ENCODE measurements at regions not wholly inside any gene's neighbourhood (a gene's known extent, or its start where the extent isn't known, plus 50 kb on each side); places are given as distances from the start of the nearest gene placed in this dataset.

DNA sequence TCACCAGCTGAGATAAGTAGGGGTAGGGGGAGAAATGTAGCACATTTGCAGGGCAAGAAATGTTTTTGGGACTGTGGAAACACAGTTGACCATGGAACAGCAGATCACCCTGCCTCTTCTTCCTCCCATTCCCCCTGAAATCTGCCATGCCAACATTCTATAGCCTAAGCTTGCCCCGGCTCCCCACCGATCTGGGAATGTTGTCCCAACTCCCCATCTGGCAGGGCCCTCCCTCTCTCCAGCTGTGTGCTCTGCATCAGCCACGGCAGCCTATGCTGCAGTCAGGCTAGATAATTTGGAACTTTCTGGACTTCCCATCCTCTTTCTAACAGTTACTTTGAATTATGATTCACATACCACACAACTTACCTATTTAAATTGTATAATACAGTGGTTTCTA lies 425.1 kb upstream of the RAB6C start (continued):
- TF ChIP-seq, protein P1, sequence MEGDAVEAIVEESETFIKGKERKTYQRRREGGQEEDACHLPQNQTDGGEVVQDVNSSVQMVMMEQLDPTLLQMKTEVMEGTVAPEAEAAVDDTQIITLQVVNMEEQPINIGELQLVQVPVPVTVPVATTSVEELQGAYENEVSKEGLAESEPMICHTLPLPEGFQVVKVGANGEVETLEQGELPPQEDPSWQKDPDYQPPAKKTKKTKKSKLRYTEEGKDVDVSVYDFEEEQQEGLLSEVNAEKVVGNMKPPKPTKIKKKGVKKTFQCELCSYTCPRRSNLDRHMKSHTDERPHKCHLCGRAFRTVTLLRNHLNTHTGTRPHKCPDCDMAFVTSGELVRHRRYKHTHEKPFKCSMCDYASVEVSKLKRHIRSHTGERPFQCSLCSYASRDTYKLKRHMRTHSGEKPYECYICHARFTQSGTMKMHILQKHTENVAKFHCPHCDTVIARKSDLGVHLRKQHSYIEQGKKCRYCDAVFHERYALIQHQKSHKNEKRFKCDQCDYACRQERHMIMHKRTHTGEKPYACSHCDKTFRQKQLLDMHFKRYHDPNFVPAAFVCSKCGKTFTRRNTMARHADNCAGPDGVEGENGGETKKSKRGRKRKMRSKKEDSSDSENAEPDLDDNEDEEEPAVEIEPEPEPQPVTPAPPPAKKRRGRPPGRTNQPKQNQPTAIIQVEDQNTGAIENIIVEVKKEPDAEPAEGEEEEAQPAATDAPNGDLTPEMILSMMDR (IDR thresholded peaks at IDR 0.05; ENCODE audit: low read depth, low read length, missing input control) = no peak

DNA sequence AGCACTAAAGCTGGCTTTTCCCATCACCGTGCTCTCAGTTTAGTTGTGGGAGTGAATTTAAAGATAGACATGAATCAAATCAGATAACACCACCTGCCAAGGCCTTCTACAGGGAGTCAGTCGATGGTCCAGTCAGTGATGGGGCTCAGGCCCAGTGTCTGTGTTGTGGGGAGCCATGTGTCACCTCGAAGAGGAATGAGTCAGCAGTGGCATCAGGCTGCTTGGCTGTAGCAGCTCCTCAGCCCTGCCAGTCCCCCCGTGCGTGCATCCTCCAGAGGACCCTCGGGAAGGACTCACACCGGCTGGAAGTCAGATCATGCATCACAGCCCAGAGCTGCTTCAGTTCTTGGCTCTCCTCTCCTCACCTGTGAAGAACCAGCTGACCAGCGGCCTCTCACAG lies 420.4 kb upstream of the RAB6C start:
- WGBS = 66% methylated on average over 8 of the region's 8 CpGs
- Histone ChIP-seq H3K27ac (ENCODE audit: low read depth in 1 of 2, low read length in 2 of 2) (no peak overlapping the region), H3K9me3 (ENCODE audit: control insufficient read depth in 4 of 4, low read length in 3 of 4) (peaks cover 0 to 4% (median 0%) of the 10 kb centered on the region in 4 donors), H3K4me1 (ENCODE audit: control insufficient read depth in 4 of 4, insufficient read depth in 4 of 4, low read length in 3 of 4) (no peaks in the 10 kb centered on the region), H3K36me3 (ENCODE audit: control insufficient read depth in 4 of 4, insufficient read depth in 3 of 4, low read depth in 1 of 4, low read length in 3 of 4) (no peaks in the 10 kb centered on the region), H3K9ac (ENCODE audit: low read depth in 1 of 2, low read length in 2 of 2) (no peak overlapping the region), H3K27me3 (ENCODE audit: control insufficient read depth in 4 of 4, insufficient read depth in 4 of 4, low read length in 3 of 4) (no peaks in the 10 kb centered on the region), H3K4me3 (ENCODE audit: low read depth in 1 of 3, low read length in 3 of 3) (no peak overlapping the region)
- no peak for DNase-seq (ENCODE audit: low spot score)
- TF ChIP-seq FOXA2 (IDR thresholded peaks at IDR 0.05) = no peak
- no peak for TF ChIP-seq SP1 (IDR thresholded peaks at IDR 0.05)
- TF ChIP-seq, protein P1 (IDR thresholded peaks at IDR 0.05; ENCODE audit: low read depth, low read length, missing input control) = no peak
- no peak for TF ChIP-seq FOXA1 (IDR thresholded peaks at IDR 0.05)
- no peak for TF ChIP-seq YY1 (IDR thresholded peaks at IDR 0.05)
- TF ChIP-seq, protein P2, sequence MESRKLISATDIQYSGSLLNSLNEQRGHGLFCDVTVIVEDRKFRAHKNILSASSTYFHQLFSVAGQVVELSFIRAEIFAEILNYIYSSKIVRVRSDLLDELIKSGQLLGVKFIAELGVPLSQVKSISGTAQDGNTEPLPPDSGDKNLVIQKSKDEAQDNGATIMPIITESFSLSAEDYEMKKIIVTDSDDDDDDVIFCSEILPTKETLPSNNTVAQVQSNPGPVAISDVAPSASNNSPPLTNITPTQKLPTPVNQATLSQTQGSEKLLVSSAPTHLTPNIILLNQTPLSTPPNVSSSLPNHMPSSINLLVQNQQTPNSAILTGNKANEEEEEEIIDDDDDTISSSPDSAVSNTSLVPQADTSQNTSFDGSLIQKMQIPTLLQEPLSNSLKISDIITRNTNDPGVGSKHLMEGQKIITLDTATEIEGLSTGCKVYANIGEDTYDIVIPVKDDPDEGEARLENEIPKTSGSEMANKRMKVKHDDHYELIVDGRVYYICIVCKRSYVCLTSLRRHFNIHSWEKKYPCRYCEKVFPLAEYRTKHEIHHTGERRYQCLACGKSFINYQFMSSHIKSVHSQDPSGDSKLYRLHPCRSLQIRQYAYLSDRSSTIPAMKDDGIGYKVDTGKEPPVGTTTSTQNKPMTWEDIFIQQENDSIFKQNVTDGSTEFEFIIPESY (IDR thresholded peaks at IDR 0.05) = no peak
- no peak for TF ChIP-seq GABPA (IDR thresholded peaks at IDR 0.05 in 1 of 2, conservative IDR thresholded peaks at IDR 0.05 in 1 of 2)
- TF ChIP-seq TAF1 (conservative IDR thresholded peaks at IDR 0.05) = no peak
- no peak for TF ChIP-seq EGR1 (IDR thresholded peaks at IDR 0.05; ENCODE audit: low read depth in 2 of 2)
- no peak for TF ChIP-seq RXRA (IDR thresholded peaks at IDR 0.05)
- no peak for TF ChIP-seq NR2F2 (IDR thresholded peaks at IDR 0.05)
- TF ChIP-seq HNF4G (IDR thresholded peaks at IDR 0.05) = no peak
- TF ChIP-seq, protein P3, sequence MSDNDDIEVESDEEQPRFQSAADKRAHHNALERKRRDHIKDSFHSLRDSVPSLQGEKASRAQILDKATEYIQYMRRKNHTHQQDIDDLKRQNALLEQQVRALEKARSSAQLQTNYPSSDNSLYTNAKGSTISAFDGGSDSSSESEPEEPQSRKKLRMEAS (IDR thresholded peaks at IDR 0.05) = no peak
- TF ChIP-seq HNF4A (conservative IDR thresholded peaks at IDR 0.05) = no peak
- TF ChIP-seq, protein P4, sequence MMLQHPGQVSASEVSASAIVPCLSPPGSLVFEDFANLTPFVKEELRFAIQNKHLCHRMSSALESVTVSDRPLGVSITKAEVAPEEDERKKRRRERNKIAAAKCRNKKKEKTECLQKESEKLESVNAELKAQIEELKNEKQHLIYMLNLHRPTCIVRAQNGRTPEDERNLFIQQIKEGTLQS (IDR thresholded peaks at IDR 0.05) = no peak
- TF ChIP-seq JUND (IDR thresholded peaks at IDR 0.05) = no peak
- TF ChIP-seq, protein P5, sequence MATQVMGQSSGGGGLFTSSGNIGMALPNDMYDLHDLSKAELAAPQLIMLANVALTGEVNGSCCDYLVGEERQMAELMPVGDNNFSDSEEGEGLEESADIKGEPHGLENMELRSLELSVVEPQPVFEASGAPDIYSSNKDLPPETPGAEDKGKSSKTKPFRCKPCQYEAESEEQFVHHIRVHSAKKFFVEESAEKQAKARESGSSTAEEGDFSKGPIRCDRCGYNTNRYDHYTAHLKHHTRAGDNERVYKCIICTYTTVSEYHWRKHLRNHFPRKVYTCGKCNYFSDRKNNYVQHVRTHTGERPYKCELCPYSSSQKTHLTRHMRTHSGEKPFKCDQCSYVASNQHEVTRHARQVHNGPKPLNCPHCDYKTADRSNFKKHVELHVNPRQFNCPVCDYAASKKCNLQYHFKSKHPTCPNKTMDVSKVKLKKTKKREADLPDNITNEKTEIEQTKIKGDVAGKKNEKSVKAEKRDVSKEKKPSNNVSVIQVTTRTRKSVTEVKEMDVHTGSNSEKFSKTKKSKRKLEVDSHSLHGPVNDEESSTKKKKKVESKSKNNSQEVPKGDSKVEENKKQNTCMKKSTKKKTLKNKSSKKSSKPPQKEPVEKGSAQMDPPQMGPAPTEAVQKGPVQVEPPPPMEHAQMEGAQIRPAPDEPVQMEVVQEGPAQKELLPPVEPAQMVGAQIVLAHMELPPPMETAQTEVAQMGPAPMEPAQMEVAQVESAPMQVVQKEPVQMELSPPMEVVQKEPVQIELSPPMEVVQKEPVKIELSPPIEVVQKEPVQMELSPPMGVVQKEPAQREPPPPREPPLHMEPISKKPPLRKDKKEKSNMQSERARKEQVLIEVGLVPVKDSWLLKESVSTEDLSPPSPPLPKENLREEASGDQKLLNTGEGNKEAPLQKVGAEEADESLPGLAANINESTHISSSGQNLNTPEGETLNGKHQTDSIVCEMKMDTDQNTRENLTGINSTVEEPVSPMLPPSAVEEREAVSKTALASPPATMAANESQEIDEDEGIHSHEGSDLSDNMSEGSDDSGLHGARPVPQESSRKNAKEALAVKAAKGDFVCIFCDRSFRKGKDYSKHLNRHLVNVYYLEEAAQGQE (IDR thresholded peaks at IDR 0.05) = no peak
- TF ChIP-seq RAD21 (IDR thresholded peaks at IDR 0.05) = no peak

All from liver (tissue), 8 donors.